Omental fat pad (tissue), 3 donors: ENCODE measurements at regions not wholly inside any gene's neighbourhood (a gene's known extent, or its start where the extent isn't known, plus 50 kb on each side); places are given as distances from the start of the nearest gene placed in this dataset.

ENCODE experiments used
- ATAC-seq: fragments of 150-250 bp; one replicate; pipeline ENCODE4 v1.9.1; 2016; ENCODE audit warnings: mild to moderate bottlenecking, moderate library complexity; ENCODE audit not compliant: low FRiP score
- DNase-seq: peaks from one replicate; pipeline ENCODE4 v3.0.0-alpha.2; 2019; ENCODE audit warnings: low spot score
- TF ChIP-seq, protein P1 (sequence below), 3 donors: fragments of 450-650 bp; IDR thresholded peaks; one replicate each; pipeline ENCODE4 v1.5.1; 2016 to 2017; ENCODE audit warnings: antibody characterized with exemption in 3 of 3, mild to moderate bottlenecking in 3 of 3, moderate library complexity in 2 of 3

GRCh38 chr12:11965258-11965910, 105.4 kb upstream of the BCL2L14 start:
- DNase-seq (no peak), ATAC-seq (no peak)
- TF ChIP-seq, protein P1, sequence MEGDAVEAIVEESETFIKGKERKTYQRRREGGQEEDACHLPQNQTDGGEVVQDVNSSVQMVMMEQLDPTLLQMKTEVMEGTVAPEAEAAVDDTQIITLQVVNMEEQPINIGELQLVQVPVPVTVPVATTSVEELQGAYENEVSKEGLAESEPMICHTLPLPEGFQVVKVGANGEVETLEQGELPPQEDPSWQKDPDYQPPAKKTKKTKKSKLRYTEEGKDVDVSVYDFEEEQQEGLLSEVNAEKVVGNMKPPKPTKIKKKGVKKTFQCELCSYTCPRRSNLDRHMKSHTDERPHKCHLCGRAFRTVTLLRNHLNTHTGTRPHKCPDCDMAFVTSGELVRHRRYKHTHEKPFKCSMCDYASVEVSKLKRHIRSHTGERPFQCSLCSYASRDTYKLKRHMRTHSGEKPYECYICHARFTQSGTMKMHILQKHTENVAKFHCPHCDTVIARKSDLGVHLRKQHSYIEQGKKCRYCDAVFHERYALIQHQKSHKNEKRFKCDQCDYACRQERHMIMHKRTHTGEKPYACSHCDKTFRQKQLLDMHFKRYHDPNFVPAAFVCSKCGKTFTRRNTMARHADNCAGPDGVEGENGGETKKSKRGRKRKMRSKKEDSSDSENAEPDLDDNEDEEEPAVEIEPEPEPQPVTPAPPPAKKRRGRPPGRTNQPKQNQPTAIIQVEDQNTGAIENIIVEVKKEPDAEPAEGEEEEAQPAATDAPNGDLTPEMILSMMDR (IDR thresholded peaks at IDR 0.05) = no peak

- ATAC-seq (no peak), DNase-seq (no peak)
- TF ChIP-seq, protein P1 (IDR thresholded peaks at IDR 0.05) = no peak
These were observed 103.2 kb upstream of the BCL2L14 start for GRCh38 chr12:11967376-11968047.

GRCh38 chr12:11968048-11968383, 102.7 kb upstream of the BCL2L14 start:
- DNase-seq (no peak), ATAC-seq (no peak)
- TF ChIP-seq, protein P1 (IDR thresholded peaks at IDR 0.05) = no peak

- ATAC-seq = no peak
- no peak for DNase-seq
- TF ChIP-seq, protein P1 (IDR thresholded peaks at IDR 0.05) = no peak
These were observed 102.2 kb upstream of the BCL2L14 start for GRCh38 chr12:11968516-11968915.

- TF ChIP-seq, protein P1 (IDR thresholded peaks at IDR 0.05) = no peak
- DNase-seq = no peak
- no peak for ATAC-seq
These were observed 101.1 kb upstream of the BCL2L14 start for GRCh38 chr12:11969437-11970154.

DNA sequence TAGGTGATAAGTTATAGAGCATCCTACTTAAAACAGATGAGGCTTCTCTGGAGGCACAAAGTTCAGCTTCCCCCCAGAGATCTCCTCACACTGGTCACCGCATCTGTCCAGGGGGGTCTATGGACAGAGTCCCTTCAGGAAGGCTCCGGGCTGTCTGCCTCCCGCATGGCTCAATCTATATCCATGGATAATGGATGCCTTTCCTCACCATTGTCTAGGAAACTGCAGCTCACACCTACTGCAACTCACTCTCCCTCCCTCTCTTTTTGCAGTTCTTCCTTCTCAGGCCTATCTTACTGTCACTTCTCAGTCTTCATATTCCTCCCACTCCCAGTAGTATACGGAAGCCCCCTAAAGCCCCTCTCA, 100.6 kb upstream of the BCL2L14 start:
- TF ChIP-seq, protein P1 (IDR thresholded peaks at IDR 0.05) = no peak
- ATAC-seq = no peak
- DNase-seq = no peak
